ENCODE measurements at regions not wholly inside any gene's neighbourhood (a gene's known extent, or its start where the extent isn't known, plus 50 kb on each side); places are given as distances from the start of the nearest gene placed in this dataset.
A peak's percentile ranks its signal among the peaks of the same experiment; 100 is the strongest.

DNA sequence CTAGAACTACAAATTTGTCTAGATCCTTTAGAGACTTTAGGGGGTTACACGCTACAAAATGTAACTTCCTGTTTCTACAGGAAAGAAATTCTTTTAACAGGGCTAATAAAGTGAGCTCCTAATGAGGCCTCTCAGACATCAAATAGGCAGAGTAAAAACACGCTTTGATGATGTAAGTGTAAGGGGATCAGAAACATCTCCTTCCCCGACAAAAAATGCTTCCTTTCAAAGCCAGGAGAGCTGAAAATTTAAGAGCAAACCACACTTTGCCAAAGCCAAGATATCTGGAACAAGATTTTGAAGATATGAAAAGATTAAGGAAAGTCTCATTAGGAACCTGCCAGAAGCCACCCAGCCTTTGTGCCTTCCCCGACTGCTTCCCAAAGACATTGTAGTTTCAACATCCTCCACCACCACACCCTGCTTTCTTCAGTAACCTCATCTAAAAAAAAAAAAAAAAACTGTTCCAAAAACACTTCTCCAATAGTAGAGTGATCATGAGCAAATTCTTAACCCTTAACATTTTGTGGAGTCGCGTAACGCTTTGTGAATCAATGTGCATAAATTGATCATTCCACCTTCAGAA lies 505.0 kb upstream of the THBS1 start:
- TF ChIP-seq ZFP3 (CRISPR knock-in tag; IDR thresholded peaks at IDR 0.05) (no peak), OSR1 (CRISPR knock-in tag; IDR thresholded peaks at IDR 0.05) (no peak), CSDC2 (CRISPR knock-in tag; IDR thresholded peaks at IDR 0.05) (no peak), ESRRG (CRISPR knock-in tag; IDR thresholded peaks at IDR 0.05) (no peak), ARNTL (CRISPR knock-in tag; IDR thresholded peaks at IDR 0.05; ENCODE audit: borderline replicate concordance, low read depth) (no peak), RARB (CRISPR knock-in tag; IDR thresholded peaks at IDR 0.05) (no peak), ISL1 (CRISPR knock-in tag; IDR thresholded peaks at IDR 0.05) (no peak), ZNF70 (CRISPR knock-in tag; IDR thresholded peaks at IDR 0.05) (no peak), ZC3H10 (CRISPR knock-in tag; IDR thresholded peaks at IDR 0.05) (no peak)
- TF ChIP-seq, protein P1, sequence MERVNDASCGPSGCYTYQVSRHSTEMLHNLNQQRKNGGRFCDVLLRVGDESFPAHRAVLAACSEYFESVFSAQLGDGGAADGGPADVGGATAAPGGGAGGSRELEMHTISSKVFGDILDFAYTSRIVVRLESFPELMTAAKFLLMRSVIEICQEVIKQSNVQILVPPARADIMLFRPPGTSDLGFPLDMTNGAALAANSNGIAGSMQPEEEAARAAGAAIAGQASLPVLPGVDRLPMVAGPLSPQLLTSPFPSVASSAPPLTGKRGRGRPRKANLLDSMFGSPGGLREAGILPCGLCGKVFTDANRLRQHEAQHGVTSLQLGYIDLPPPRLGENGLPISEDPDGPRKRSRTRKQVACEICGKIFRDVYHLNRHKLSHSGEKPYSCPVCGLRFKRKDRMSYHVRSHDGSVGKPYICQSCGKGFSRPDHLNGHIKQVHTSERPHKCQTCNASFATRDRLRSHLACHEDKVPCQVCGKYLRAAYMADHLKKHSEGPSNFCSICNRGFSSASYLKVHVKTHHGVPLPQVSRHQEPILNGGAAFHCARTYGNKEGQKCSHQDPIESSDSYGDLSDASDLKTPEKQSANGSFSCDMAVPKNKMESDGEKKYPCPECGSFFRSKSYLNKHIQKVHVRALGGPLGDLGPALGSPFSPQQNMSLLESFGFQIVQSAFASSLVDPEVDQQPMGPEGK (CRISPR knock-in tag; IDR thresholded peaks at IDR 0.05; ENCODE audit: borderline replicate concordance), result no peak
- TF ChIP-seq, protein P2, sequence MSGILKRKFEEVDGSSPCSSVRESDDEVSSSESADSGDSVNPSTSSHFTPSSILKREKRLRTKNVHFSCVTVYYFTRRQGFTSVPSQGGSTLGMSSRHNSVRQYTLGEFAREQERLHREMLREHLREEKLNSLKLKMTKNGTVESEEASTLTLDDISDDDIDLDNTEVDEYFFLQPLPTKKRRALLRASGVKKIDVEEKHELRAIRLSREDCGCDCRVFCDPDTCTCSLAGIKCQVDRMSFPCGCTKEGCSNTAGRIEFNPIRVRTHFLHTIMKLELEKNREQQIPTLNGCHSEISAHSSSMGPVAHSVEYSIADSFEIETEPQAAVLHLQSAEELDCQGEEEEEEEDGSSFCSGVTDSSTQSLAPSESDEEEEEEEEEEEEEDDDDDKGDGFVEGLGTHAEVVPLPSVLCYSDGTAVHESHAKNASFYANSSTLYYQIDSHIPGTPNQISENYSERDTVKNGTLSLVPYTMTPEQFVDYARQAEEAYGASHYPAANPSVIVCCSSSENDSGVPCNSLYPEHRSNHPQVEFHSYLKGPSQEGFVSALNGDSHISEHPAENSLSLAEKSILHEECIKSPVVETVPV (CRISPR knock-in tag; IDR thresholded peaks at IDR 0.05), result no peak
- TF ChIP-seq, protein P3, sequence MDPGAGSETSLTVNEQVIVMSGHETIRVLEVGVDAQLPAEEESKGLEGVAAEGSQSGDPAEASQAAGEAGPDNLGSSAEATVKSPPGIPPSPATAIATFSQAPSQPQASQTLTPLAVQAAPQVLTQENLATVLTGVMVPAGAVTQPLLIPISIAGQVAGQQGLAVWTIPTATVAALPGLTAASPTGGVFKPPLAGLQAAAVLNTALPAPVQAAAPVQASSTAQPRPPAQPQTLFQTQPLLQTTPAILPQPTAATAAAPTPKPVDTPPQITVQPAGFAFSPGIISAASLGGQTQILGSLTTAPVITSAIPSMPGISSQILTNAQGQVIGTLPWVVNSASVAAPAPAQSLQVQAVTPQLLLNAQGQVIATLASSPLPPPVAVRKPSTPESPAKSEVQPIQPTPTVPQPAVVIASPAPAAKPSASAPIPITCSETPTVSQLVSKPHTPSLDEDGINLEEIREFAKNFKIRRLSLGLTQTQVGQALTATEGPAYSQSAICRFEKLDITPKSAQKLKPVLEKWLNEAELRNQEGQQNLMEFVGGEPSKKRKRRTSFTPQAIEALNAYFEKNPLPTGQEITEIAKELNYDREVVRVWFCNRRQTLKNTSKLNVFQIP (CRISPR knock-in tag; IDR thresholded peaks at IDR 0.05; ENCODE audit: borderline replicate concordance, low read depth), result no peak
- ATAC-seq, result no peak

GRCh38 chr15:39078026-39078425 lies 502.9 kb upstream of the THBS1 start:
- TF ChIP-seq ESRRG (CRISPR knock-in tag; IDR thresholded peaks at IDR 0.05) (no peak), ZNF565 (CRISPR knock-in tag; conservative IDR thresholded peaks at IDR 0.05; ENCODE audit: low read depth) (no peak), BACH2 (CRISPR knock-in tag; IDR thresholded peaks at IDR 0.05; ENCODE audit: borderline replicate concordance) (no peak), ZFP3 (CRISPR knock-in tag; IDR thresholded peaks at IDR 0.05) (no peak), RARB (CRISPR knock-in tag; IDR thresholded peaks at IDR 0.05) (no peak), ARNTL (CRISPR knock-in tag; IDR thresholded peaks at IDR 0.05; ENCODE audit: borderline replicate concordance, low read depth) (no peak), OSR1 (CRISPR knock-in tag; IDR thresholded peaks at IDR 0.05) (no peak), ZFP30 (CRISPR knock-in tag; IDR thresholded peaks at IDR 0.05) (no peak), ZNF70 (CRISPR knock-in tag; IDR thresholded peaks at IDR 0.05) (no peak)
- TF ChIP-seq, protein P4, sequence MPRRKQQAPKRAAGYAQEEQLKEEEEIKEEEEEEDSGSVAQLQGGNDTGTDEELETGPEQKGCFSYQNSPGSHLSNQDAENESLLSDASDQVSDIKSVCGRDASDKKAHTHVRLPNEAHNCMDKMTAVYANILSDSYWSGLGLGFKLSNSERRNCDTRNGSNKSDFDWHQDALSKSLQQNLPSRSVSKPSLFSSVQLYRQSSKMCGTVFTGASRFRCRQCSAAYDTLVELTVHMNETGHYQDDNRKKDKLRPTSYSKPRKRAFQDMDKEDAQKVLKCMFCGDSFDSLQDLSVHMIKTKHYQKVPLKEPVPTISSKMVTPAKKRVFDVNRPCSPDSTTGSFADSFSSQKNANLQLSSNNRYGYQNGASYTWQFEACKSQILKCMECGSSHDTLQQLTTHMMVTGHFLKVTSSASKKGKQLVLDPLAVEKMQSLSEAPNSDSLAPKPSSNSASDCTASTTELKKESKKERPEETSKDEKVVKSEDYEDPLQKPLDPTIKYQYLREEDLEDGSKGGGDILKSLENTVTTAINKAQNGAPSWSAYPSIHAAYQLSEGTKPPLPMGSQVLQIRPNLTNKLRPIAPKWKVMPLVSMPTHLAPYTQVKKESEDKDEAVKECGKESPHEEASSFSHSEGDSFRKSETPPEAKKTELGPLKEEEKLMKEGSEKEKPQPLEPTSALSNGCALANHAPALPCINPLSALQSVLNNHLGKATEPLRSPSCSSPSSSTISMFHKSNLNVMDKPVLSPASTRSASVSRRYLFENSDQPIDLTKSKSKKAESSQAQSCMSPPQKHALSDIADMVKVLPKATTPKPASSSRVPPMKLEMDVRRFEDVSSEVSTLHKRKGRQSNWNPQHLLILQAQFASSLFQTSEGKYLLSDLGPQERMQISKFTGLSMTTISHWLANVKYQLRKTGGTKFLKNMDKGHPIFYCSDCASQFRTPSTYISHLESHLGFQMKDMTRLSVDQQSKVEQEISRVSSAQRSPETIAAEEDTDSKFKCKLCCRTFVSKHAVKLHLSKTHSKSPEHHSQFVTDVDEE (CRISPR knock-in tag; IDR thresholded peaks at IDR 0.05), result no peak
- ATAC-seq, result no peak

- peak; percentile 54 for TF ChIP-seq ISL1 (CRISPR knock-in tag; IDR thresholded peaks at IDR 0.05)
- TF ChIP-seq, protein P3 (CRISPR knock-in tag; IDR thresholded peaks at IDR 0.05; ENCODE audit: borderline replicate concordance, low read depth), result no peak
- peak; percentile 83 for ATAC-seq
Measured at GRCh38 chr15:39079296-39079847, 501.5 kb upstream of the THBS1 start.

- ATAC-seq, result no peak
- TF ChIP-seq ZNF8 (CRISPR knock-in tag; IDR thresholded peaks at IDR 0.05), result no peak
- no peak for TF ChIP-seq ZNF565 (CRISPR knock-in tag; conservative IDR thresholded peaks at IDR 0.05; ENCODE audit: low read depth)
- no peak for TF ChIP-seq BACH2 (CRISPR knock-in tag; IDR thresholded peaks at IDR 0.05; ENCODE audit: borderline replicate concordance)
- TF ChIP-seq, protein P1 (CRISPR knock-in tag; IDR thresholded peaks at IDR 0.05; ENCODE audit: borderline replicate concordance), result no peak
- TF ChIP-seq RARB (CRISPR knock-in tag; IDR thresholded peaks at IDR 0.05), result no peak
- no peak for TF ChIP-seq ZFP30 (CRISPR knock-in tag; IDR thresholded peaks at IDR 0.05)
- no peak for TF ChIP-seq SNAI2 (CRISPR knock-in tag; IDR thresholded peaks at IDR 0.05)
- TF ChIP-seq ISL1 (CRISPR knock-in tag; IDR thresholded peaks at IDR 0.05), result no peak
- TF ChIP-seq CREB5 (CRISPR knock-in tag; IDR thresholded peaks at IDR 0.05; ENCODE audit: low read depth), result no peak
- TF ChIP-seq OSR1 (CRISPR knock-in tag; IDR thresholded peaks at IDR 0.05), result no peak
- TF ChIP-seq, protein P3 (CRISPR knock-in tag; IDR thresholded peaks at IDR 0.05; ENCODE audit: borderline replicate concordance, low read depth), result no peak
Measured at GRCh38 chr15:39083213-39083612, 497.7 kb upstream of the THBS1 start.
